H9 (cell line): ENCODE measurements at regions not wholly inside any gene's neighbourhood (a gene's known extent, or its start where the extent isn't known, plus 50 kb on each side); places are given as distances from the start of the nearest gene placed in this dataset.

Source experiments
- DNase-seq: peaks from one replicate; pipeline ENCODE4 v3.0.0-alpha.2; 2017
- H2AFZ ChIP-seq: one replicate; pipeline ENCODE4 v1.6.1; 2013; ENCODE audit warnings: mild to moderate bottlenecking, low read length, control low read depth, moderate library complexity
- H2AK5ac ChIP-seq: 2 replicates; pipeline ENCODE4 v1.6.1; 2013; ENCODE audit warnings: low read length, control low read depth, mixed read lengths; ENCODE audit not compliant: insufficient read length
- H2BK120ac ChIP-seq: one replicate; pipeline ENCODE4 v1.6.1; 2013; ENCODE audit warnings: low read depth, mild to moderate bottlenecking, low read length, control low read depth, inconsistent platforms; ENCODE audit not compliant: poor library complexity, severe bottlenecking
- H2BK12ac ChIP-seq: 2 replicates; pipeline ENCODE4 v1.6.1; 2013; ENCODE audit warnings: low read length, control low read depth, mixed read lengths, low read depth; ENCODE audit not compliant: insufficient read length
- H2BK15ac ChIP-seq: 2 replicates; pipeline ENCODE4 v1.6.1; 2013; ENCODE audit warnings: low read depth, low read length, control low read depth
- H2BK20ac ChIP-seq: one replicate; pipeline ENCODE4 v1.6.1; 2013; ENCODE audit warnings: low read depth, mild to moderate bottlenecking, low read length, control low read depth, inconsistent platforms; ENCODE audit not compliant: poor library complexity, severe bottlenecking
- H2BK5ac ChIP-seq: 2 replicates; pipeline ENCODE4 v1.6.1; 2013; ENCODE audit warnings: low read length, control low read depth, mixed read lengths; ENCODE audit not compliant: insufficient read length
- H3K14ac ChIP-seq: 2 replicates; pipeline ENCODE4 v1.6.1; 2013; ENCODE audit warnings: low read length, control low read depth; ENCODE audit not compliant: insufficient read depth
- H3K18ac ChIP-seq: 2 replicates; pipeline ENCODE4 v1.6.1; 2013; ENCODE audit warnings: low read depth, mild to moderate bottlenecking, mixed read lengths, low read length, control low read depth; ENCODE audit not compliant: insufficient read length
- H3K23ac ChIP-seq: 2 replicates; pipeline ENCODE4 v1.6.1; 2013; ENCODE audit warnings: low read length, control low read depth, mixed read lengths, low read depth; ENCODE audit not compliant: insufficient read length
- H3K23me2 ChIP-seq: 2 replicates; pipeline ENCODE4 v1.6.1; 2013; ENCODE audit warnings: low read depth, mild to moderate bottlenecking, mixed read lengths, low read length, control low read depth; ENCODE audit not compliant: insufficient read length, poor library complexity, severe bottlenecking
- H3K27ac ChIP-seq: 2 replicates; pipeline ENCODE4 v1.5.1; 2013; ENCODE audit warnings: low read length, control low read depth, mixed read lengths, low read depth; ENCODE audit not compliant: insufficient read length
- H3K27me3 ChIP-seq: 2 replicates; pipeline ENCODE4 v1.6.1; 2013; ENCODE audit warnings: low read length, control low read depth, inconsistent platforms; ENCODE audit not compliant: insufficient read depth
- H3K4ac ChIP-seq: 2 replicates; pipeline ENCODE4 v1.6.1; 2013; ENCODE audit warnings: low read depth, mild to moderate bottlenecking, control low read depth, inconsistent platforms, low read length, moderate library complexity
- H3K4me1 ChIP-seq: 2 replicates; pipeline ENCODE4 v1.6.1; 2013; ENCODE audit warnings: low read length, control low read depth, inconsistent platforms; ENCODE audit not compliant: insufficient read depth
- H3K4me2 ChIP-seq: 2 replicates; pipeline ENCODE4 v1.6.1; 2013; ENCODE audit warnings: low read length, control low read depth, mixed read lengths; ENCODE audit not compliant: insufficient read length, insufficient read depth
- H3K56ac ChIP-seq: 2 replicates; pipeline ENCODE4 v1.6.1; 2013; ENCODE audit warnings: low read depth, mild to moderate bottlenecking, mixed read lengths, low read length, control low read depth; ENCODE audit not compliant: insufficient read length
- H3K79me1 ChIP-seq: 2 replicates; pipeline ENCODE4 v1.6.1; 2013; ENCODE audit warnings: low read depth, mild to moderate bottlenecking, moderate library complexity, low read length, control low read depth, inconsistent platforms; ENCODE audit not compliant: insufficient read depth, poor library complexity, severe bottlenecking
- H3K79me2 ChIP-seq: 2 replicates; pipeline ENCODE4 v1.6.1; 2013; ENCODE audit warnings: low read length, control low read depth, inconsistent platforms; ENCODE audit not compliant: insufficient read depth
- H3K9ac ChIP-seq: 2 replicates; pipeline ENCODE4 v1.6.1; 2013; ENCODE audit warnings: low read length, control low read depth, mixed read lengths; ENCODE audit not compliant: insufficient read length; ENCODE audit errors: extremely low read depth
- H3K9me3 ChIP-seq: one replicate; pipeline ENCODE4 v1.6.1; 2013; ENCODE audit warnings: low read depth, low read length, inconsistent platforms; ENCODE audit not compliant: control insufficient read depth
- H3T11ph ChIP-seq: one replicate; pipeline ENCODE4 v1.6.1; 2013; ENCODE audit warnings: mild to moderate bottlenecking, low read length, control low read depth, inconsistent platforms
- H4K20me1 ChIP-seq: one replicate; pipeline ENCODE4 v1.6.1; 2013; ENCODE audit not compliant: control insufficient read depth, insufficient read length, insufficient read depth
- H4K5ac ChIP-seq: 2 replicates; pipeline ENCODE4 v1.6.1; 2013; ENCODE audit warnings: low read depth, mild to moderate bottlenecking, mixed read lengths, low read length, control low read depth; ENCODE audit not compliant: insufficient read length
- H4K8ac ChIP-seq: replicated peaks from 2 replicates; pipeline ENCODE4 v1.6.1; 2013; ENCODE audit warnings: low read length, control low read depth, mixed read lengths, low read depth; ENCODE audit not compliant: insufficient read length
- H4K91ac ChIP-seq: 2 replicates; pipeline ENCODE4 v1.6.1; 2013; ENCODE audit warnings: low read depth, mild to moderate bottlenecking, moderate library complexity, mixed read lengths, low read length, control low read depth; ENCODE audit not compliant: insufficient read length
- H3K27ac Mint-ChIP-seq, 3 experiments: 2 replicates in 2 of 3; 3 replicates in 1 of 3; pipeline ENCODE4 v1.8.0; 2020 to 2021; ENCODE audit warnings: mixed read lengths in 3 of 3, mild to moderate bottlenecking in 1 of 3, moderate library complexity in 1 of 3
- H3K27me3 Mint-ChIP-seq: 2 replicates; pipeline ENCODE4 v1.8.0; 2021; ENCODE audit warnings: low read depth, mild to moderate bottlenecking, moderate library complexity, mixed read lengths
- H3K36me3 Mint-ChIP-seq, 3 experiments: 2 replicates in 2 of 3; 3 replicates in 1 of 3; pipeline ENCODE4 v1.8.0; 2020 to 2021; ENCODE audit warnings: low read depth in 3 of 3, mixed read lengths in 3 of 3; ENCODE audit not compliant: insufficient read depth in 1 of 3
- H3K4me1 Mint-ChIP-seq, 2 experiments: 2 replicates each; pipeline ENCODE4 v1.8.0; 2020; ENCODE audit warnings: mixed read lengths in 2 of 2
- H3K4me3 Mint-ChIP-seq, 2 experiments: 2 replicates in 1 of 2; 3 replicates in 1 of 2; pipeline ENCODE4 v1.8.0; 2020 to 2021; ENCODE audit warnings: mild to moderate bottlenecking in 2 of 2, mixed read lengths in 2 of 2, moderate library complexity in 1 of 2
- H3K9me3 Mint-ChIP-seq, 2 experiments: 2 replicates in 1 of 2; 3 replicates in 1 of 2; pipeline ENCODE4 v1.8.0; 2020; ENCODE audit warnings: mild to moderate bottlenecking in 2 of 2, mixed read lengths in 2 of 2, moderate library complexity in 1 of 2
- WGBS: extraction: QIAGEN DNeasy Blood & Tissue Kit; methylation state at CpG from one replicate; pipeline ENCODE4 v1.1.7; 2013; ENCODE audit warnings: missing lambda C conversion rate, low lambda C conversion rate, mixed read lengths; ENCODE audit not compliant: insufficient read length; ENCODE audit errors: extremely low coverage; 5-methylcytosine and 5-hydroxymethylcytosine counted together
- TF ChIP-seq, protein P1 (sequence below): fragments of 200-600 bp; sonication (generic); conservative IDR thresholded peaks from 3 replicates; pipeline ENCODE4 v1.8.0; 2021; ENCODE audit warnings: antibody characterized with exemption, mild to moderate bottlenecking

DNA sequence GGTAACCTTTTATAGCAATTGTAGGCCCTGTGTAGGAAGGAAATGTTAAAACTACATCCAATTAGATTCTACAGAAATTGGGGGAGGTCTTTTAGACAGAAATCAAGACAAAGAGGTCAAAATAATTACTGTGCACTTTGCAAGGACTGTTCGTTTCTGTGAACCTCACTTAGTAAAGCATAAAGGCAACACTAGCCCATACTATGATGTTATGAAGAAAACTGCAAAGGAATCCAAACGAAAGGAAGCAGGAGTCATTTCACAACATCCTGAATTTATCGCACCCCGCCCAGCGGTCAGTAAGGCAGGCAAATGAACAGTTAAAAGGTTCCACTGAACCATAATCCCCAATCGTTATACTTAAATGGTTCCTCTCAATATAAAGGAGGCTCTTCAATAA, 429.5 kb upstream of the ARID1B start:
- Histone ChIP-seq H3K4me1 (no peaks in the 10 kb centered on the region), H2BK20ac (no peak overlapping the region), H3K4me2 (no peak overlapping the region), H2BK12ac (no peak overlapping the region), H3K79me2 (no peaks in the 10 kb centered on the region), H2BK5ac (no peak overlapping the region), H2AFZ (no peak overlapping the region), H3K9me3 (no peaks in the 10 kb centered on the region), H3K18ac (no peak overlapping the region), H3K79me1 (no peaks in the 10 kb centered on the region), H4K20me1 (no peaks in the 10 kb centered on the region), H4K91ac (no peak overlapping the region), H3K27ac (no peak overlapping the region), H3K23me2 (no peaks in the 10 kb centered on the region), H3K9ac (no peak overlapping the region), H4K8ac (no peak overlapping the region), H3K27me3 (no peaks in the 10 kb centered on the region), H2AK5ac (no peak overlapping the region), H2BK120ac (no peak overlapping the region), H4K5ac (no peak overlapping the region), H3K23ac (no peak overlapping the region), H3T11ph (no peak overlapping the region), H3K4ac (no peak overlapping the region), H3K14ac (no peak overlapping the region), H3K56ac (no peak overlapping the region), H2BK15ac (no peak overlapping the region)
- TF ChIP-seq, protein P1, sequence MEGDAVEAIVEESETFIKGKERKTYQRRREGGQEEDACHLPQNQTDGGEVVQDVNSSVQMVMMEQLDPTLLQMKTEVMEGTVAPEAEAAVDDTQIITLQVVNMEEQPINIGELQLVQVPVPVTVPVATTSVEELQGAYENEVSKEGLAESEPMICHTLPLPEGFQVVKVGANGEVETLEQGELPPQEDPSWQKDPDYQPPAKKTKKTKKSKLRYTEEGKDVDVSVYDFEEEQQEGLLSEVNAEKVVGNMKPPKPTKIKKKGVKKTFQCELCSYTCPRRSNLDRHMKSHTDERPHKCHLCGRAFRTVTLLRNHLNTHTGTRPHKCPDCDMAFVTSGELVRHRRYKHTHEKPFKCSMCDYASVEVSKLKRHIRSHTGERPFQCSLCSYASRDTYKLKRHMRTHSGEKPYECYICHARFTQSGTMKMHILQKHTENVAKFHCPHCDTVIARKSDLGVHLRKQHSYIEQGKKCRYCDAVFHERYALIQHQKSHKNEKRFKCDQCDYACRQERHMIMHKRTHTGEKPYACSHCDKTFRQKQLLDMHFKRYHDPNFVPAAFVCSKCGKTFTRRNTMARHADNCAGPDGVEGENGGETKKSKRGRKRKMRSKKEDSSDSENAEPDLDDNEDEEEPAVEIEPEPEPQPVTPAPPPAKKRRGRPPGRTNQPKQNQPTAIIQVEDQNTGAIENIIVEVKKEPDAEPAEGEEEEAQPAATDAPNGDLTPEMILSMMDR: no peak
- H3K27me3 Mint-ChIP-seq: no peaks in the 10 kb centered on the region
- H3K4me1 Mint-ChIP-seq: no peaks in the 10 kb centered on the region
- no peak overlapping the region for H3K27ac Mint-ChIP-seq
- WGBS: no CpG with 5 or more reads among the region's 6 CpGs
- no peak for DNase-seq
- no peak overlapping the region for H3K4me3 Mint-ChIP-seq
- no peaks in the 10 kb centered on the region for H3K9me3 Mint-ChIP-seq
- H3K36me3 Mint-ChIP-seq: no peaks in the 10 kb centered on the region
